OCI-LY7 (cell line): ENCODE measurements at regions not wholly inside any gene's neighbourhood (a gene's known extent, or its start where the extent isn't known, plus 50 kb on each side); places are given as distances from the start of the nearest gene placed in this dataset.

Source experiments
- BruUV-seq: library from RNA; stranded (reverse); fragments of 400-500 nt; replicated peaks from 2 replicates; lab custom pipeline; 2021; lab: Mats Ljungman, UMichigan
- CTCF ChIA-PET: fragments of 300-600 bp; sonication (Branson Sonifier 250); formaldehyde crosslinking; loops from one replicate; lab custom pipeline; 2022; ENCODE audit warnings: antibody characterized with exemption; ENCODE audit not compliant: unreplicated experiment; lab: Charles Lee
- POLR2A ChIA-PET: fragments of 300-600 bp; sonication (Branson Sonifier 250); formaldehyde crosslinking; loops from one replicate; lab custom pipeline; 2022; ENCODE audit warnings: antibody characterized with exemption; lab: Charles Lee
- DNase-seq: peaks from one replicate; pipeline ENCODE4 v3.0.0-alpha.2; 2015; ENCODE audit warnings: low spot score
- H2AFZ ChIP-seq: fragments of 200-600 bp; sonication (generic), shearing (Covaris generic); 2 replicates; pipeline ENCODE4 v1.6.1; 2014; ENCODE audit warnings: mild to moderate bottlenecking, antibody characterized with exemption, low read length, moderate library complexity
- H3K27ac ChIP-seq: fragments of 200-600 bp; sonication (generic); 2 replicates; pipeline ENCODE4 v1.5.1; 2014; ENCODE audit warnings: mixed run types, low read depth, mild to moderate bottlenecking, moderate library complexity, low read length, inconsistent platforms; ENCODE audit not compliant: poor library complexity, severe bottlenecking
- H3K36me3 ChIP-seq: fragments of 200-600 bp; sonication (generic); 2 replicates; pipeline ENCODE4 v1.6.1; 2014; ENCODE audit warnings: mild to moderate bottlenecking, antibody characterized with exemption, low read length, moderate library complexity, mixed read lengths; ENCODE audit not compliant: insufficient read depth
- H3K4me1 ChIP-seq: fragments of 200-600 bp; sonication (generic); 2 replicates; pipeline ENCODE4 v1.5.1; 2014; ENCODE audit warnings: mild to moderate bottlenecking, low read length; ENCODE audit not compliant: insufficient read depth, poor library complexity, severe bottlenecking
- H3K4me2 ChIP-seq: fragments of 200-600 bp; sonication (generic); 2 replicates; pipeline ENCODE4 v1.6.1; 2014; ENCODE audit warnings: mild to moderate bottlenecking, low read length
- H3K4me3 ChIP-seq: fragments of 200-600 bp; sonication (generic); 2 replicates; pipeline ENCODE4 v1.5.1; 2014; ENCODE audit warnings: mild to moderate bottlenecking, low read depth, low read length; ENCODE audit not compliant: poor library complexity, severe bottlenecking
- H3K79me2 ChIP-seq: fragments of 200-600 bp; sonication (generic); 2 replicates; pipeline ENCODE4 v1.6.1; 2016; ENCODE audit warnings: low read depth, mild to moderate bottlenecking, low read length, moderate library complexity, mixed read lengths; ENCODE audit not compliant: insufficient read depth
- H3K9me2 ChIP-seq: fragments of 200-600 bp; sonication (generic); 2 replicates; pipeline ENCODE4 v1.6.1; 2016; ENCODE audit warnings: mild to moderate bottlenecking, low read length, mixed read lengths; ENCODE audit not compliant: insufficient read depth
- H3K9me3 ChIP-seq: fragments of 200-600 bp; sonication (generic); 2 replicates; pipeline ENCODE4 v1.6.1; 2014; ENCODE audit warnings: mild to moderate bottlenecking, mixed run types, low read length, mixed read lengths
- H4K20me1 ChIP-seq: fragments of 200-600 bp; sonication (generic); 2 replicates; pipeline ENCODE4 v1.6.1; 2014; ENCODE audit warnings: mild to moderate bottlenecking, antibody characterized with exemption, low read length, moderate library complexity, mixed read lengths; ENCODE audit not compliant: insufficient read depth
- EZH2phosphoT487 ChIP-seq: fragments of 200-600 bp; sonication (generic); IDR thresholded peaks from 2 replicates; pipeline ENCODE4 v1.6.1; 2018; ENCODE audit warnings: low read depth, borderline replicate concordance, mild to moderate bottlenecking, mixed run types, antibody characterized with exemption, low read length, moderate library complexity, mixed read lengths
- intact Hi-C: fragments of 100-400 bp; cut with micrococcal nuclease; formaldehyde crosslinking; loops from one replicate; pipeline ENCODE4 v1.10.0; 2022; ENCODE audit not compliant: unreplicated experiment
- TF ChIP-seq, protein P1 (sequence below): fragments of 200-600 bp; sonication (generic); conservative IDR thresholded peaks from 2 replicates; pipeline ENCODE4 v1.5.1; 2014; ENCODE audit warnings: mild to moderate bottlenecking, antibody characterized with exemption, low read length, moderate library complexity, mixed read lengths

DNA sequence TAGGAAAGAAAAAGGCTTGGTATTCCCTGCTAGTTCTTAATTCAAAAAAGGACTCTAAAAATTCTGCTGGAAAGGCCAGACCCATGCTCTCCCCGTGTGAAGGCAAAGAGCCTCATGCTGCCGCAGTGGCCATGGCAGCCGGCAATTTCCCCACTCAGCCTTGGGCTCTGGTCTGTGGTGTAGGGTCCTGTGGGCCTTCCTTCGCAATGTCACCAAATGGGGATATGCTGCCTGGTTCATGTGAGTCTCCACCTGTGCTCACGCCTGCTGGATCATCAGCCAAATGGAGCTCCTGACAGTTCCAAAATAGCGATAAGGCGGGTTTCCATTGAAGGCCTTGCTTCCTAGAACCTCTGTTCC lies 282.8 kb upstream of the ATP5MC3 start:
- Histone ChIP-seq H3K4me3 (no peak overlapping the region), H3K4me1 (no peaks in the 10 kb centered on the region), H3K9me3 (no peaks in the 10 kb centered on the region), H4K20me1 (no peaks in the 10 kb centered on the region), H3K4me2 (no peak overlapping the region), H3K27ac (no peak overlapping the region), H3K9me2 (no peaks in the 10 kb centered on the region), H3K79me2 (no peaks in the 10 kb centered on the region), H3K36me3 (no peaks in the 10 kb centered on the region), H2AFZ (no peak overlapping the region)
- TF ChIP-seq, protein P1, sequence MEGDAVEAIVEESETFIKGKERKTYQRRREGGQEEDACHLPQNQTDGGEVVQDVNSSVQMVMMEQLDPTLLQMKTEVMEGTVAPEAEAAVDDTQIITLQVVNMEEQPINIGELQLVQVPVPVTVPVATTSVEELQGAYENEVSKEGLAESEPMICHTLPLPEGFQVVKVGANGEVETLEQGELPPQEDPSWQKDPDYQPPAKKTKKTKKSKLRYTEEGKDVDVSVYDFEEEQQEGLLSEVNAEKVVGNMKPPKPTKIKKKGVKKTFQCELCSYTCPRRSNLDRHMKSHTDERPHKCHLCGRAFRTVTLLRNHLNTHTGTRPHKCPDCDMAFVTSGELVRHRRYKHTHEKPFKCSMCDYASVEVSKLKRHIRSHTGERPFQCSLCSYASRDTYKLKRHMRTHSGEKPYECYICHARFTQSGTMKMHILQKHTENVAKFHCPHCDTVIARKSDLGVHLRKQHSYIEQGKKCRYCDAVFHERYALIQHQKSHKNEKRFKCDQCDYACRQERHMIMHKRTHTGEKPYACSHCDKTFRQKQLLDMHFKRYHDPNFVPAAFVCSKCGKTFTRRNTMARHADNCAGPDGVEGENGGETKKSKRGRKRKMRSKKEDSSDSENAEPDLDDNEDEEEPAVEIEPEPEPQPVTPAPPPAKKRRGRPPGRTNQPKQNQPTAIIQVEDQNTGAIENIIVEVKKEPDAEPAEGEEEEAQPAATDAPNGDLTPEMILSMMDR = no peak
- CTCF ChIA-PET = no interaction called here
- no peak for DNase-seq
- POLR2A ChIA-PET = no interaction called here
- BruUV-seq = no TSS peak
- intact Hi-C loops = no loop called here

DNA sequence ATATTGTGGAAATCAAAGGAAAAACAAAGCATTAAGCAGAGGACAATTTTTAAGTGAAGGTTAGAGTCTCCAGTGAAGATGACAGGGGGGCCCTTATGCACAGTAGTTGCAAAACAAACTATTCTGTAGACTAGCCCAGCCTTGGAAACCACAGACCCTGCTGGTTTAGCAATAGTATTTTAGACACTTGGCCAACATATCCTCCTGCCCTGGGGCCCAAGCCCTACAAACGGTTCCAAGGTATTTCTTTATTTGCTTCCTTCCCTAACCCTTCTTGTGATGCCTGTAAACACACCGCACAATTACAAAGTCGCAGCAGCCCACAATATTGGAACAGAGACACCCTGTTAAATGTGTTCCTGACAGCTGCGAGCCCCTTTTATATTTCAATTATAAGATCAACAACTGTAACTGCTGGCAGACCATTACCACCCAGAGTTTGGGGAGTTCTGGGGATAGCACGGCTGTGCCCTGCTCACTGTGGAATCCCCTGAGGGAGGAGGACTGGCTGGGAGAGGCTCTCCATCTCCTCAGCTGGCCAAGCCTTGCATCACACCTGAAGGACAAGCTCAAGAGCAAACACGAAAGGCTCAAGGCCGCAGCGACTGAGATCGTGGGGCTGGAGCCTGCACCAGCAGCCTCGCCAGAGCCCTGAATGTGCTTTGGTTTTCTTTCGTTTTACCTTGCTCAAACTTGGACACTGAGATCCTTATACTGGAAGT lies 282.2 kb upstream of the ATP5MC3 start:
- Histone ChIP-seq H2AFZ (no peak overlapping the region), H3K9me2 (no peaks in the 10 kb centered on the region), H3K27ac (no peak overlapping the region), H3K4me2 (no peak overlapping the region), H3K9me3 (no peaks in the 10 kb centered on the region), H3K4me1 (no peaks in the 10 kb centered on the region), H4K20me1 (no peaks in the 10 kb centered on the region), H3K36me3 (no peaks in the 10 kb centered on the region), H3K79me2 (no peaks in the 10 kb centered on the region), H3K4me3 (no peak overlapping the region)
- BruUV-seq = no TSS peak
- intact Hi-C loops = no loop called here
- DNase-seq = no peak
- TF ChIP-seq, protein P1 = no peak
- TF ChIP-seq EZH2phosphoT487 = no peak
- POLR2A ChIA-PET = no interaction called here
- CTCF ChIA-PET = no interaction called here

DNA sequence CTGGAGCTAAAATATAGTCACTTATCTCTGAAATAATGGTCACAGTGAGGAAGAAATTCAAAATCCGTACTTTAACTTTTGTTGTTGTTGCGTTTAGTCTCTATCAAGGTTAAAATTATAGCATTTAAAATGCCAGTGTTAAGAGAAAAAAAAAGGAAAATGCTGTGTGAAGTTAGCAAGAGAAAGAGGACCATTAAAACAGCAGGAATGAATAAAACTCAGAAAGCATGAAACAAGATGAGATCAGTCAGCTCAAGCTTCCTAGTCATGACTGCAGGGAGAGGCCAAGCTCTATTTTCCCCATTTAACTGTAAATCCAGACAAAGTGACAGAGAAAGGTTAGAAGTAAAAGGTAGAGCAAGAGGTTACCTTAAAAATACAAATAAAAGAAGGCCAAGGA lies 281.7 kb upstream of the ATP5MC3 start:
- TF ChIP-seq, protein P1 = no peak
- TF ChIP-seq EZH2phosphoT487 = no peak
- CTCF ChIA-PET = no interaction called here
- H3K4me3 ChIP-seq = no peak overlapping the region
- DNase-seq = no peak
- no peaks in the 10 kb centered on the region for H3K4me1 ChIP-seq
- no peaks in the 10 kb centered on the region for H4K20me1 ChIP-seq
- H2AFZ ChIP-seq = no peak overlapping the region
- POLR2A ChIA-PET = interaction anchor here (1.1 kb wide), 1 partner anchor 10 kb away, joined by 3 read pairs; no protein-coding TSS in a partner anchor
- intact Hi-C loops = no loop called here
- H3K9me2 ChIP-seq = no peaks in the 10 kb centered on the region
- no TSS peak for BruUV-seq
- no peaks in the 10 kb centered on the region for H3K9me3 ChIP-seq
- H3K36me3 ChIP-seq = no peaks in the 10 kb centered on the region
- H3K4me2 ChIP-seq = no peak overlapping the region
- H3K27ac ChIP-seq = no peak overlapping the region
- no peaks in the 10 kb centered on the region for H3K79me2 ChIP-seq
